Activated naive CD4-positive, alpha-beta T cell treated with anti-CD3 and anti-CD28 coated beads, Interleukin-2, amount 10 ng/mL, durations not matched to agents 7 days and 5 days (primary cell): ENCODE measurements at regions not wholly inside any gene's neighbourhood (a gene's known extent, or its start where the extent isn't known, plus 50 kb on each side); places are given as distances from the start of the nearest gene placed in this dataset.

Experiments used
- CTCF ChIA-PET: fragments of 350-600 bp; sonication (Branson Sonifier 250); formaldehyde crosslinking; loops from one replicate; lab custom pipeline; 2021; ENCODE audit warnings: antibody characterized with exemption; lab: Charles Lee
- DNase-seq: peaks from one replicate; pipeline ENCODE4 v3.0.0-alpha.2; 2020
- H3K27ac Mint-ChIP-seq: one replicate; pipeline ENCODE4 v1.8.0; 2021; ENCODE audit warnings: mild to moderate bottlenecking, moderate library complexity, mixed read lengths
- H3K27me3 Mint-ChIP-seq: one replicate; pipeline ENCODE4 v1.8.0; 2021; ENCODE audit warnings: mild to moderate bottlenecking, mixed read lengths
- H3K36me3 Mint-ChIP-seq: one replicate; pipeline ENCODE4 v1.8.0; 2021; ENCODE audit warnings: mixed read lengths
- H3K4me1 Mint-ChIP-seq: one replicate; pipeline ENCODE4 v1.8.0; 2021; ENCODE audit warnings: mixed read lengths
- H3K4me3 Mint-ChIP-seq: one replicate; pipeline ENCODE4 v1.8.0; 2021; ENCODE audit warnings: mild to moderate bottlenecking, moderate library complexity, mixed read lengths
- H3K9me3 Mint-ChIP-seq: one replicate; pipeline ENCODE4 v1.8.0; 2021; ENCODE audit warnings: mixed read lengths

GRCh38 chr1:80384083-80384830 is 1377.7 kb upstream of the ADGRL4 start:
- no peaks in the 10 kb centered on the region for H3K36me3 Mint-ChIP-seq
- DNase-seq, result no peak
- CTCF ChIA-PET, result interaction anchor here (0.6 to 1.1 kb wide), 2 partner anchors 24 to 596 kb away, joined by 3 read pairs; no protein-coding TSS in a partner anchor
- no peak overlapping the region for H3K27ac Mint-ChIP-seq
- no peaks in the 10 kb centered on the region for H3K4me1 Mint-ChIP-seq
- H3K9me3 Mint-ChIP-seq, result peaks cover 10% of the 10 kb centered on the region
- H3K4me3 Mint-ChIP-seq, result no peak overlapping the region
- no peaks in the 10 kb centered on the region for H3K27me3 Mint-ChIP-seq

GRCh38 chr1:80375662-80376061 is 1369.1 kb upstream of the ADGRL4 start:
- Mint-ChIP-seq H3K9me3 (peaks cover 7% of the 10 kb centered on the region), H3K27ac (no peak overlapping the region), H3K36me3 (no peaks in the 10 kb centered on the region), H3K4me1 (no peaks in the 10 kb centered on the region), H3K27me3 (no peaks in the 10 kb centered on the region), H3K4me3 (no peak overlapping the region)
- DNase-seq, result no peak
- CTCF ChIA-PET, result no interaction called here

- no peak overlapping the region for H3K4me3 Mint-ChIP-seq
- peaks cover 7% of the 10 kb centered on the region for H3K9me3 Mint-ChIP-seq
- H3K27me3 Mint-ChIP-seq, result no peaks in the 10 kb centered on the region
- no peak overlapping the region for H3K27ac Mint-ChIP-seq
- CTCF ChIA-PET, result no interaction called here
- DNase-seq, result no peak
- H3K36me3 Mint-ChIP-seq, result no peaks in the 10 kb centered on the region
- H3K4me1 Mint-ChIP-seq, result no peaks in the 10 kb centered on the region
Observed at GRCh38 chr1:80375109-80375508, 1368.6 kb upstream of the ADGRL4 start.

GRCh38 chr1:80369780-80370179 is 1363.2 kb upstream of the ADGRL4 start:
- Mint-ChIP-seq H3K36me3 (no peaks in the 10 kb centered on the region), H3K27ac (no peak overlapping the region), H3K4me3 (no peak overlapping the region), H3K9me3 (no peaks in the 10 kb centered on the region), H3K27me3 (no peaks in the 10 kb centered on the region), H3K4me1 (no peaks in the 10 kb centered on the region)
- DNase-seq, result no peak
- CTCF ChIA-PET, result no interaction called here

- Mint-ChIP-seq H3K9me3 (no peaks in the 10 kb centered on the region), H3K27me3 (no peaks in the 10 kb centered on the region), H3K36me3 (no peaks in the 10 kb centered on the region), H3K27ac (no peak overlapping the region), H3K4me1 (no peaks in the 10 kb centered on the region), H3K4me3 (no peak overlapping the region)
- DNase-seq, result no peak
- CTCF ChIA-PET, result no interaction called here
Observed at GRCh38 chr1:80367058-80367457, 1360.5 kb upstream of the ADGRL4 start.

GRCh38 chr1:80365359-80366021 is 1359.0 kb upstream of the ADGRL4 start:
- no peaks in the 10 kb centered on the region for H3K4me1 Mint-ChIP-seq
- no peak overlapping the region for H3K27ac Mint-ChIP-seq
- H3K36me3 Mint-ChIP-seq, result no peaks in the 10 kb centered on the region
- no peak overlapping the region for H3K4me3 Mint-ChIP-seq
- H3K9me3 Mint-ChIP-seq, result no peaks in the 10 kb centered on the region
- CTCF ChIA-PET, result no interaction called here
- no peaks in the 10 kb centered on the region for H3K27me3 Mint-ChIP-seq
- DNase-seq, result no peak

GRCh38 chr1:80363689-80364475 is 1357.4 kb upstream of the ADGRL4 start:
- H3K9me3 Mint-ChIP-seq, result no peaks in the 10 kb centered on the region
- no peaks in the 10 kb centered on the region for H3K27me3 Mint-ChIP-seq
- CTCF ChIA-PET, result no interaction called here

GRCh38 chr1:80359666-80360065 is 1353.1 kb upstream of the ADGRL4 start:
- Mint-ChIP-seq H3K27me3 (no peaks in the 10 kb centered on the region), H3K4me3 (no peak overlapping the region), H3K9me3 (no peaks in the 10 kb centered on the region), H3K27ac (no peak overlapping the region), H3K4me1 (no peaks in the 10 kb centered on the region), H3K36me3 (no peaks in the 10 kb centered on the region)
- DNase-seq, result no peak
- CTCF ChIA-PET, result no interaction called here

More at GRCh38 chr1:80363689-80364475, 1357.4 kb upstream of the ADGRL4 start:
- no peak overlapping the region for H3K27ac Mint-ChIP-seq
- no peaks in the 10 kb centered on the region for H3K36me3 Mint-ChIP-seq
- no peak for DNase-seq
- H3K4me1 Mint-ChIP-seq, result no peaks in the 10 kb centered on the region
- no peak overlapping the region for H3K4me3 Mint-ChIP-seq

GRCh38 chr1:80349218-80349617 is 1342.7 kb upstream of the ADGRL4 start:
- Mint-ChIP-seq H3K9me3 (peaks cover 7% of the 10 kb centered on the region), H3K4me1 (no peaks in the 10 kb centered on the region), H3K27me3 (no peaks in the 10 kb centered on the region), H3K4me3 (no peak overlapping the region), H3K36me3 (no peaks in the 10 kb centered on the region), H3K27ac (no peak overlapping the region)
- no peak for DNase-seq
- CTCF ChIA-PET, result no interaction called here

DNA sequence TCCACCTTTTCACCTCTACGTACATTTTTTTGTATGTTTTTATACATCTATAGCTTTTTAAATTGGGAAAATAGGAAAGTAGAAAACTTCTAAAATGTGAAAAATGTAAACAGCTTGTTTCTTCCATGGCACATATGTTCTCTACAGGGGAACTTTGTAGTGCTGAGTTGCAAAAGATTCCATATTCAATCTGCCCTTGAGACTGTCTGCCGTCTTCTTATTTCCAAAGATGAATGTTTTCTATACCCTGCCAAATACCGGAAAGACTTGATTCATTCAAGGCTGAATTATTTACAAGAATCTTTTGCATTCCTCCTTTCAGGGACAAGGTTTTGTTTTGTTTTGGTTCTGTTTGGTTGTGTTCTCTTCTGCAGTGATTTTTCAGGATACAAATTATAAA is 1334.5 kb upstream of the ADGRL4 start:
- no peaks in the 10 kb centered on the region for H3K36me3 Mint-ChIP-seq
- no peak overlapping the region for H3K4me3 Mint-ChIP-seq
- CTCF ChIA-PET, result no interaction called here
- no peak for DNase-seq
- no peaks in the 10 kb centered on the region for H3K27me3 Mint-ChIP-seq
- H3K9me3 Mint-ChIP-seq, result peaks cover 17% of the 10 kb centered on the region
- H3K4me1 Mint-ChIP-seq, result no peaks in the 10 kb centered on the region
- H3K27ac Mint-ChIP-seq, result no peak overlapping the region

GRCh38 chr1:80318108-80318507 is 1311.6 kb upstream of the ADGRL4 start:
- Mint-ChIP-seq H3K4me1 (no peaks in the 10 kb centered on the region), H3K9me3 (no peaks in the 10 kb centered on the region), H3K27me3 (no peaks in the 10 kb centered on the region), H3K27ac (no peak overlapping the region), H3K4me3 (no peak overlapping the region), H3K36me3 (no peaks in the 10 kb centered on the region)
- no peak for DNase-seq
- CTCF ChIA-PET, result no interaction called here

DNA sequence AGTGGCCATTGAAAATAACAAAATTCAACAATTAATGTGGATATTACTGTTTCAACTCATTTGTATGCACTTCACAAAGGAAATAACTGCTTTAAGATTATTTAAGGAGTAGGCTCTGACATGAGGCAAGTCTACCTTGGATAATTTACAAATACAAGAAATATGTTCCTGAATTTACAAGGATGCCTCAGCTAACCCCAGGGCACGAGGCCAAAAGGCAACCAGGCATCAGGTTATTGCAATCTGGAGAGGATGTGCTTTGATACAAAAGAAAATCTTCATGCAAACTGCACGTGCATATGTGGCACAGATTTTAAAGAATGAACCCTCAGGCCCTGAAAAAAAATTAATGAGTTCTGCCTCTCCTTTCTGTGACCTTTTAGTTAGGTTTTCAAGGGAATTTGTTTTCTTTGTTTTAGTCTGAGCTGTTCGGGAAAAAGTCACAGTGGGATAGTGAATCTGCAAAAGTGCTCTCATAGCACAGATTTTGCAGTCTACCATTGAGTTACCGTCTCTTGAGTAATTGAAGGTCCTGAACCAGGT is 1304.2 kb upstream of the ADGRL4 start:
- Mint-ChIP-seq H3K27me3 (no peaks in the 10 kb centered on the region), H3K9me3 (no peaks in the 10 kb centered on the region), H3K36me3 (no peaks in the 10 kb centered on the region), H3K27ac (no peak overlapping the region), H3K4me3 (no peak overlapping the region), H3K4me1 (no peaks in the 10 kb centered on the region)
- DNase-seq, result no peak
- CTCF ChIA-PET, result no interaction called here

- no peaks in the 10 kb centered on the region for H3K36me3 Mint-ChIP-seq
- CTCF ChIA-PET, result no interaction called here
- H3K27me3 Mint-ChIP-seq, result no peaks in the 10 kb centered on the region
- no peaks in the 10 kb centered on the region for H3K4me1 Mint-ChIP-seq
- H3K9me3 Mint-ChIP-seq, result peaks cover 2% of the 10 kb centered on the region
- no peak overlapping the region for H3K4me3 Mint-ChIP-seq
- no peak for DNase-seq
- H3K27ac Mint-ChIP-seq, result no peak overlapping the region
Observed at GRCh38 chr1:80305466-80305865, 1298.9 kb upstream of the ADGRL4 start.

- Mint-ChIP-seq H3K27ac (no peak overlapping the region), H3K36me3 (no peaks in the 10 kb centered on the region), H3K4me1 (no peaks in the 10 kb centered on the region), H3K27me3 (no peaks in the 10 kb centered on the region), H3K4me3 (no peak overlapping the region), H3K9me3 (no peaks in the 10 kb centered on the region)
- no peak for DNase-seq
- CTCF ChIA-PET, result no interaction called here
Observed at GRCh38 chr1:80293818-80294217, 1287.3 kb upstream of the ADGRL4 start.
